ENCODE measurements at regions not wholly inside any gene's neighbourhood (a gene's known extent, or its start where the extent isn't known, plus 50 kb on each side); places are given as distances from the start of the nearest gene placed in this dataset.
"Not testable (repeated sequence)": the region's sequence is repeated elsewhere in the genome, so short reads cannot be mapped to it uniquely, and the experiment has no call there.

GRCh38 chr3:86418861-86419260 lies 572.1 kb downstream of the VGLL3 start:
- TF ChIP-seq CTCF (IDR thresholded peaks at IDR 0.05) = no peak
- 75 to 83% (median 76%) methylated on average over 2 of the region's 2 CpGs for WGBS, 3 donors
- Histone ChIP-seq H3K4me3 (no peak overlapping the region), H3K36me3 (ENCODE audit: insufficient read depth in 1 of 2, low read depth in 1 of 2) (no peaks in the 10 kb centered on the region), H3K27me3 (ENCODE audit: insufficient read depth in 3 of 3, low read length in 2 of 3) (no peaks in the 10 kb centered on the region), H3K27ac (no peak overlapping the region), H3K4me1 (no peaks in the 10 kb centered on the region), H3K9me3 (no peaks in the 10 kb centered on the region)
- ATAC-seq (no peak), DNase-seq (no peak)
- intact Hi-C loops (cut with DNase I) = no loop called here

GRCh38 chr3:86416334-86416733 lies 574.6 kb downstream of the VGLL3 start:
- no peaks in the 10 kb centered on the region for H3K36me3 ChIP-seq (ENCODE audit: insufficient read depth in 1 of 2, low read depth in 1 of 2)
- H3K27me3 ChIP-seq (ENCODE audit: insufficient read depth in 3 of 3, low read length in 2 of 3) = no peaks in the 10 kb centered on the region
- 71 to 79% (median 71%) methylated on average over 3 of the region's 3 CpGs for WGBS, 3 donors
- DNase-seq (no peak), ATAC-seq (no peak)
- no peak overlapping the region for H3K4me3 ChIP-seq
- H3K4me1 ChIP-seq = no peaks in the 10 kb centered on the region
- no peaks in the 10 kb centered on the region for H3K9me3 ChIP-seq
- intact Hi-C loops (cut with DNase I) = no loop called here
- TF ChIP-seq CTCF (IDR thresholded peaks at IDR 0.05) = no peak
- no peak overlapping the region for H3K27ac ChIP-seq

- WGBS, 3 donors = 31 to 39% (median 34%) methylated on average over 2 of the region's 2 CpGs
These were observed 577.3 kb downstream of the VGLL3 start for GRCh38 chr3:86413645-86414044.

GRCh38 chr3:86410587-86410986 lies 580.4 kb downstream of the VGLL3 start:
- DNase-seq (no peak), ATAC-seq (no peak)
- Histone ChIP-seq H3K27ac (no peak overlapping the region), H3K9me3 (no peaks in the 10 kb centered on the region), H3K27me3 (ENCODE audit: insufficient read depth in 3 of 3, low read length in 2 of 3) (no peaks in the 10 kb centered on the region), H3K36me3 (ENCODE audit: insufficient read depth in 1 of 2, low read depth in 1 of 2) (no peaks in the 10 kb centered on the region), H3K4me3 (no peak overlapping the region), H3K4me1 (no peaks in the 10 kb centered on the region)
- intact Hi-C loops (cut with DNase I) = no loop called here
- TF ChIP-seq CTCF (IDR thresholded peaks at IDR 0.05) = no peak
- 35 to 52% (median 38%) methylated on average over 2 of the region's 2 CpGs for WGBS, 3 donors

More at GRCh38 chr3:86413645-86414044, 577.3 kb downstream of the VGLL3 start:
- Histone ChIP-seq H3K4me3 (no peak overlapping the region), H3K4me1 (no peaks in the 10 kb centered on the region), H3K27ac (no peak overlapping the region), H3K9me3 (no peaks in the 10 kb centered on the region), H3K36me3 (ENCODE audit: insufficient read depth in 1 of 2, low read depth in 1 of 2) (no peaks in the 10 kb centered on the region), H3K27me3 (ENCODE audit: insufficient read depth in 3 of 3, low read length in 2 of 3) (no peaks in the 10 kb centered on the region)
- ATAC-seq (no peak), DNase-seq (no peak)
- TF ChIP-seq CTCF (IDR thresholded peaks at IDR 0.05) = no peak
- intact Hi-C loops (cut with DNase I) = no loop called here

GRCh38 chr3:86389759-86390158 lies 601.2 kb downstream of the VGLL3 start:
- H3K36me3 ChIP-seq (ENCODE audit: insufficient read depth in 1 of 2, low read depth in 1 of 2); ATAC-seq; H3K4me3 ChIP-seq; H3K27ac ChIP-seq; H3K4me1 ChIP-seq; DNase-seq; H3K27me3 ChIP-seq (ENCODE audit: insufficient read depth in 3 of 3, low read length in 2 of 3); intact Hi-C loops (cut with DNase I); H3K9me3 ChIP-seq: not testable (repeated sequence)
- WGBS, 3 donors = 70 to 87% (median 87%) methylated on average over 5 of the region's 5 CpGs

Measured in psoas muscle (tissue), 7 donors.